HG03159 (cell line): ENCODE measurements at regions not wholly inside any gene's neighbourhood (a gene's known extent, or its start where the extent isn't known, plus 50 kb on each side); places are given as distances from the start of the nearest gene placed in this dataset.

Source experiments
- ATAC-seq: cut with Tn5 transposase; IDR thresholded peaks from one replicate; pipeline ENCODE4 v1.9.1; 2021; ENCODE audit warnings: mild to moderate bottlenecking, moderate library complexity; ENCODE audit not compliant: unreplicated experiment

DNA sequence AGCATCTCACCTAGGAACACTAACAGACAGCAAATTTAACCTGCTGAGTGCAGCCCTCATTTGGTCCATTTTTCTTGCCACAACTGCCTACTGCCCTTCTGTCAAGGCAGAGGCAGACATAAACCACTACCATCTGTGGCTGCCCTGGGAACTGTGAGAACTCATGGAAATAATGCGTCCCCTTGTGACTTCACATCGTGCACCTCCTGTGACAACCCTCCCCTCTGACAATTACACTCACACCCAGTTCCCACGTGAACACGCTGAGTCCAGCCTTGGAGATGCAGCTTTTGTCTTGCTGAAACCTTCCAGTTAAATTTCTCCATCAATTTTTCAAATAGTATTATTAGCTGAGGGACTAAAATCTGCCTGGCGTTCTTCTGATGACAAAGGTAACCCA, 193.1 kb upstream of the KLF14 start:
- no peak for ATAC-seq

DNA sequence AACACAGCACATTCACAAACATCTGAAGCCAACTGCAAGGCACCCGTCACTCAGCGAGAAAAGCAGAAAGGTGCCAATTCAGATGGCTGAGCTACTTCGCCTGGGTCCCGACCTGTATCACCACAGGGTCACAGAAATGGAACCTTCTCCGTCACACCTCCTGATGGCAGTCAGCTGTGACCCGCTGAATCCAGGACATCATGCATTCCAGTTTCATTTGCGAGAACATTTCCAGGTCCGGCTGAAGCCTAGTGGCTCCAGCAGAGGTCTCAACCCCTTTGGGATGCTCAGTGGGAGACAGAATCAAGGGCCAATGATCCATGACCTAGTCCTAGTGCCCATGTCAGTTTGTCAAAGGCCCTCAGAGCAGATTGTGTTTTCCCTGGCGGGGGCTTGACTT, 193.6 kb upstream of the KLF14 start:
- ATAC-seq: no peak

DNA sequence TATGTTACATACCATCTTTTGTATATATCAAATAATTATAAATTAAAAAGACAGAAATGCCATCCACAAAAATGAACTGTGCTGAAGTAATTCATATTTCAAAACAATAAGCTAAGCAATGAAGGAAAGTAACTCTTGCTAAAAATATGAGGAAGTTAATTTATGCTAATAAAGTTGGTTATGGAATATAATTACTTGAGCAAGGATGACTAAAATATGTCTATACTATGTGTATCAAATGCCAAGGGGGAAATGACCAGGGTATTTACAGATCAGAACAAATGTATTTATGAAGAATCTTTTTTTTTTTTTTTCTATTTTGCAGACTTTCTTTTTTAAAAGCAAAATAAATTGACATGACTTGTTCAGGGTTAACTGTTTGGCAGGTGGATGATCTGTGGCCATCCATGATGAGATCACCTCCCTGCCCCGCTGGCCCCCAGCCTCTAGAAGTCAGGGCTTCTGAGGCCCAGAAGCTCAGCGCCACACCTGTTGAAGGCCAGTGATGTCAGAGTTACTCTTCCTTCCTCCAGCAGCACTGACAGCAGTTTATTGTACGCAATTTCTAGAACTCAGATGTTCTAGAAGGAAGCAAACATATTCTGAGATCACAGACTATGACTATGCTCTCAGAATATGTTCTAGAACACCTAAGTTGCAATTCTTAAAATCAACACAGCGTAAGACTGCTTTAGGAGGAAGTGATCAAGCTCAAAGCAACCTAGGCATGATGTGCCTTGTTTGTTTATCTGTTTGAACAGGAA, 196.1 kb upstream of the KLF14 start:
- ATAC-seq: no peak

DNA sequence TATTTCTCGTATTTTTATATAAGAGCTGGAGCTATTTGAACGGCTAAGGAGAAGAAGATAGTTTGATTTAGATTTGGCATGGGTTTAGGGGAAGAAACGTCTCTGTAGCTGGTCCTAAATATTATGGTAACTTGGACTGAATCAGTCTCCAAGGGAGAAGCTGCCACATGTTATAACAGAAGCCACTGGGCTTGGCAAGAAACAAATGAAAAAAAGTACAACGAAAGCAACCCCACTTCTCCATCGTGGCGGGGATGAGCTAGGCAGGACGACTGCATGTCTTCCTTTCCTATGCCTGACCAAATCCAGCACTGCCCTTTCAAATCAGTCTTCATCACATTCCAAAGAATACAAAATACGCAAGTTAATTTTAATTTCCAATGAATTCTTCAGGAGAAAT, 196.7 kb upstream of the KLF14 start:
- no peak for ATAC-seq

DNA sequence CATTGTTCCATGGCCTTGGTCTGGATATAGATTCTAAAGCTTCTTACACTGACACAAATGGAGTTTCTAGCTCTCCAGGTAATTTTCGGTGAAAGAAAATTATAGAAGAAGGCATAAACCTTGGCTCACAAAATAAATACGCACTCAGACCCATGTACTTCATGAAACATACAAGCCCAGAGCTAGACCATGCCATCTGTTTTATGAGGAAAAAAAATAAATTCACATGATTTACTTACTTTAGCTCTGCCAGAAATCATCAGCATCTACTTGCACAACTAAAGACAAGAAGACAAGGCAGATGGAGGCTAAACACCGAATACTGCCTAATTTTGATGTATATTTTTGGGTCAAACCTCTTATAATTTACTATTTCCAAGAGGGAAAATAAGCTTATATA, 197.4 kb upstream of the KLF14 start:
- ATAC-seq: no peak

DNA sequence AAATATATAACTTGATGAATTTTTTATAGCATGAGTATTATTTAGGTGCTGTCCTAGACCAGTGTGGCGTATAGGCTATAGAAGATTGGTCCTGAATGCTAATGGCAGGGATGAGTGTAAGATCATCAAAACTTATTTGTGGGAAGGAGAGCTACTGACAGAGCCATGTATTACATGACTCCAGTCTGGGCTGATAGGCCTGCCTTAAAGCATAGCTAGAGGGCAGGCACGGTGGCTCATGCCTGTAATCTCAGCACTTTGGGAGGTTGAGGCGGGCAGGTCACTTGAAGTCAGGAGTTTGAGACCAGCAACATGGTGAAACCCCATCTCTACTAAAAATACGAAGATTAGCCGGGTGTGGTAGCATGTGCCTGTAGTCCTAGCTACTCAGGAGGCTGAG, 198.1 kb upstream of the KLF14 start:
- ATAC-seq: no peak

DNA sequence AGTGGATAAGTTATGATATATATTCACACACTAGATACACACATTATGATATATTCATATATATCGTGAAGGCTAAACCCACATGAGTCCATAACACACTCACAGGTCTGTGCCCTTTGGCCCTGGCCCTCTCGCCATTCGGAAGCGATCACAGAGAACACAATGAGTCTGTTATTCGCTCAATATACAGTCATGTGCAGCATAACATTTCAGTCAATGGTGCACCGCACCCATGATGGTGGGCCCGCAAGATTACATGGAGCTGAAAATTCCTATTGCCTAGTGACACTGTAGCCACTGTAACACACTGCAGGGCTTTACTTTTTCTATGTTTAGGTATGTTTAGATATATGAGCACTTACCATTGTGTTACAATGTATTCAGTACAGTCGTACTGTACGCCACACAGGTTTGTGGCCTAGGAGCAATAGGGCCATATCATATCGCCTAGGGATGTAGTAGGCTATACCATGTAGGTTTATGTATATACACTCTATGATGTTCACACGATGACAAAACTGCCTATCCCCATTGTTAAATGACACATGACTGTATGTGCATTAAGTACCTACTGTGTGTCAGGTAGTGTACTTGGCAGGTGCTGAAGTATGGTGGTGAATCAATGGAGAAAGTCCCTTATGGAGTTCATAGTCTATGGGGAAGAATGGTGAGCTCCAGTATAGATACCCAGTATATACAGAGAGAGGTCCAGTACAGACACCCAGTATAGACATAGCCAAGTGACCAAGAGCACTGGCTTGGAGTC, 198.8 kb upstream of the KLF14 start:
- ATAC-seq: no peak

DNA sequence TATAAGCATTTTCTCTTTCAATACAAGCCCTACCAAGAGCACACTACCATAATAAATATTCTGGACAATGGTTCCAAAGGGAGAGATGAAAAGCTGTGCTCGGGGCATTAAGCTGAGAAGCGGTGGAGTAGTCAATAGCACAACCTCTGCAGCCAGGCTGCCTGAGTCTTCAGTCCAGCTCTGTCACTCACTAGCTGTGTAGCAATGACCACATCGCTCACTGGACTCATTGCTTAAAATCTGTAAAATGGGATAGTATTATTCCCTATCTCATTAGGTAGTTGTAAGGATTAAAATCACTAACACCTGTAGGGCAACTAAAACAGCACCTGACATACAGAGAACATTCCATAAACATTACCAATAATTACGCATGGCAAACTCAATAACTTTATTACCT, 199.9 kb upstream of the KLF14 start:
- ATAC-seq: no peak

DNA sequence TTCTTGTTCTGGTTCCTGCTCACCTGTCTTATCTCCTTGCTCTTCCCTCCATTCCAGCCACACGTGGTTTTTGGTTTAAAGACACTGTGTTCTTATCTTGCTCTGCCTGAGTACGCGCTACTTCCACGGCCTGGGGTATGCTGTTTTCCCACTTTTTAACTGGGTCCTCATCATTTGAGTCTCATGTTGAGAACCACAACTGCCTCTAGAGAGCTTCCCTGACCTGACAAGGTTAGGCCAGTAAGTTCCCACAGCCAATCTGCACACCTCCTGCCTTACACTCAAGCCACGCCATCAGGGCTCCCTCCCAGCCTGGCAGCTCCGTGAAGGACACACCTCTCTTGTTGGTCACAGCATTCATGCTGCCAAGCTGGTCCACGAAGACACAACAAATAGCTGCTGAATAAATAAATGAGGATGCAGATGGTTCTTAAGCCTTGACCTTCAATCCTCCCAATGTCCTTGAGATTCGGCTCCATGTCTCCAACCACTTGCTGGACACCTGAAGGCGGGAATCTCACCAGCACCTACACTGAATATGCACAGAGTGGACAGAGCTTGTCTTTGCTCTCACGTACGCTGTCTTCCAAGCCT, 201.7 kb upstream of the KLF14 start:
- no peak for ATAC-seq

DNA sequence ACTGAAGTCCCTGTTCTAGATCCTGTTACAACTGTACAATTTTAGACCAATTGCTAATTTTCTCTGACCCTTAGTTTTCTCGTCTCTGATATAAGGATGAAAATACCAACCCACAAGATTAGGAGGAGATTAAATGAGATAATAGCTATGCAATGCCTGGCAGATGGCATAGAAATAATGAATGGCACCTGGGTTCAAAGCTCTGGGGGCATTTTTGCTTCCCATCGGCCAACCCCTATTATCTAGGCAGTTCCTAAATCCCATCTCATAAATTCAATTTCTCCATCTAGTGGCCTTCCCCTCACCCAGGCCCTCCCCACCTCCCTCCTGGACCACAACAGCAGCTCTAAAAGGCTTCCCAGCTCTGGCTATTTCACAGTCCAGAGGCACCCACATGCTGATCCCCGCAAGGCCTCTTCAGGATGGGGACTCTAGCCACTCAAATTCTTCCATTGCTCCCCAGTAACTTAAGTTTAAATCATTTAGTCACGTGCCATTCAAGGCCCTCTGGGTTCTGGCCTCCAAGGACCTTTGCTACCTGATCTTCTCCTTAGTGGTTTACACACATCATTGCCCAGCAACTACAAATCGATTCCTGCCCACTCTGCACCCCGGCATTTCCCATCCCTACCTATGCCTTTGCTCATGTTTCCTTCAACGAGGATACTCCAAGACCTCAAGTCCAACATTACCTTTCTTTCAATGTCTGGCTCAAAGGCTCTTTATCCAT, 202.4 kb upstream of the KLF14 start:
- ATAC-seq: no peak

DNA sequence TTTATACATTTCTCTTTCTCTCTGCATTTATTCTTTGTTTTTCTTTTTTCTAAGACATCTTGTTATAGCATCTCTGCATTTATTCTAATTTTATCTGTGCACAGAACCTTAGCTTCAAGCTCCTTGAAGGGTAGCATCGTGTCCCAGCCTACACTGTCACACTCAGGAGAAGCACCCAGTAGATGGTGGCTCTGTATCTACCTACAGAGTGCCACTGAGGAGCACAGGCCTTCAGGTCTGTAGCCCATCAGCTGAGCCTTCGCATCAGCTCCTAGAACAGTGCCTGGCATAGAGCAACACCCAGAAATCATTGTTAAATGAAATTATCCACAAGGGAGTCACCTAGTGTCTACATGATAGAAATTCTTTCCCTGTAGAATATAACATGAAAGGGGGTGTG, 203.0 kb upstream of the KLF14 start:
- ATAC-seq: no peak

DNA sequence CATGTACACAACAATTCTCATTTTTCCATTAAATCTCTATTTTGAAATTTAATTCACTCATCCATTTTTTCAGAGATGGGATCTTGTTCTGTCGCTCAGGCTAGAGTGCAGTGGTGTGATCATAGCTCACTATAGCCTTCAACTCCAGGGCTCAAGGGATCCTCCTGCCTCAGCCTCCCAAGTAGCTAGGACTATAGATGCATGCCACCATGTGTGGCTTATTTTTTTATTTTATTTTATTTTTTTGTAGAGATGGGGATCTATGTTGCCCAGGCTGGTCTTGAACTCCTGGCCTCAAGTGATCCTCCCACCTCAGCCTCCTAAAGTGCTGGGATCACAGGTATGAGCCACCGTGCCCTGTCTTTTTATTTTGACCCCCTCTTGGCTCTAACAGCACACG, 203.8 kb upstream of the KLF14 start:
- ATAC-seq: no peak

DNA sequence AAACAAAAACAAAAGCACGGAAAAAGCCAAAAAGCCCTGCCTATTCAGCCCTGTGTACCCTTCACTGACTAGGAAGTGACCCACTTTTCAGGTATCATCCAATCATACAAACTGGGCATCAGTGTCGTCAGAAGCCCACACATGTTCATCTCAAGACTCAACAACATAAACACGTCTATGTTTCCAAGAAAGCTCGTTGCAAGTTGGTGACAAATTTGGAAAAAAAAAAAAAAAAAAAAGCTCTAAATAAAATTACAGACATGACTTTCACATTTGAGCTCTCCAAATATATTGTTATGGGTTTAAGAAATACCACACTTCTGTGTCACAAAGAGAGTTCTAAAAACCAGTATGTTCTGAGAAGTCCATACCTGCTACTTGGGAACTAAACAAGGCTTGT, 204.7 kb upstream of the KLF14 start:
- no peak for ATAC-seq

DNA sequence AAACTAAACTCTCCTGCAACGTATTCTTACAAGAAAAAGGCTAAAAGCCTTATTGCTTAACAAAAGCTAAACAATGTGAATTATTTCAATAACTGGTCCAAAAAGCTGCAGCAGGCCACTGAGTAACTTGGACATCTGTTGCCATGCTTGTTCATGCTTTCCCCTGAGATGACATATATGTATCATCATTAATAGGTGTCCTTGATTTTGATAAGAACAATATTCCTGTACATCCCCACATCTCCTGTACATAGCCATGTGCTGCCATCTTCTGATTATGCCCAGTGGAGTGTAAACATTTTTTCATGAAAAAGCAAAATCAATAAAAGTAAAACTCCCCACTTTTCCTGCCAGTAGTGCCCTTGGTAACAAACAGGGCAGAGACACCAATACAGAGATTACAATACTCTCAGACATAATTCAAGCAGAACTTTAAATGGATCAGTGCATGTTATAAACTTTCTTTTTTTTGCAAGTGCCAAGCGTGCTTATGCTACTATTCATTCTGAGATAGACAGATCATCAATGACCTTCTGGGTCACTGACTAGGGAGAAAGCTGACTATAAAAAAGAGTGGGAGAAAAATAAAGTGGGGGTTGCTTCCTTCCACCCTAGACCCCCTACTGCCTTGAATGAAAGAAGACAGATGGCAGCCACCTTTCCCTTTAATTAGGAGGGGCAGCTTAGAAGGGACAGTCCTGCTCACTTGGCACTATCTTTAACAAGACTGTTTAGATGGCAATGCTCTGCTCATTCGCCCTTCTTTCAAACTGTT, 205.5 kb upstream of the KLF14 start:
- no peak for ATAC-seq

DNA sequence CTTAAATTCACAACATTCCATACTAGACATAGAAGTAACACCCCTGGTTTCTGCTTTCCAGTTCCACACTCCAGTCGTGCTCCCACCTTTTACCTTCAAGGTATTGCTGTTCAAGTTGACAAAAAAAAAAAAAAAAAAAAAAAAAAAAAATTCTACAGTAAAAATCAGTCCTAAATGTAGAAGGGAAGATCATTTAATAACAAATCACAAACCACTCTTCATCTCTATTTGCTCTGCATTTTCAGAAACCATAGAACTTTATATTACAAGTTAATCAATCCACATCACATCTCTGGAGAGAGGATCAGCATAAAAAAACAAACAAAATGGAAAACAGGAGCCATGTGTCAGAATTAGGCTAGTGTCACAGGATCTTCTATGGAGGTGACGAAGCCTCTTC, 206.3 kb upstream of the KLF14 start:
- ATAC-seq: no peak

DNA sequence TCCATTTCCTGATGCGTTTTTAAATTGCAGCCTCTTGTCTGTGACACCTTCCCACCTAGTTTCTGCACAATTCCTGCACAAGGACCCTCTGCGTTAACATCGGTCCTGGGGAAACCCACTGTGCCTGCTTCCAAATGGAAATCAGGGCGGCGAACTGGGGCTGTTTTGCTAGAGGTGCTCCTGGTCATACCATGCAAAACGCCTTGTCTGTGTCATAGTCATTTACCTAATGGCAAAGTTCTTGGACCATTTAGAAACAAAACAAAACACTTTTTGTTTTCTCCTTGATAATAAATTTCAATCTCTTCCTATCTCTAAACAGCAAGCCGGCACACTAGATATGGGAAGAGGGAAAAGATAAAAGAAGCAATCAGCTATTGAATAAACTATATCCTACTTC, 206.9 kb upstream of the KLF14 start:
- ATAC-seq: no peak

DNA sequence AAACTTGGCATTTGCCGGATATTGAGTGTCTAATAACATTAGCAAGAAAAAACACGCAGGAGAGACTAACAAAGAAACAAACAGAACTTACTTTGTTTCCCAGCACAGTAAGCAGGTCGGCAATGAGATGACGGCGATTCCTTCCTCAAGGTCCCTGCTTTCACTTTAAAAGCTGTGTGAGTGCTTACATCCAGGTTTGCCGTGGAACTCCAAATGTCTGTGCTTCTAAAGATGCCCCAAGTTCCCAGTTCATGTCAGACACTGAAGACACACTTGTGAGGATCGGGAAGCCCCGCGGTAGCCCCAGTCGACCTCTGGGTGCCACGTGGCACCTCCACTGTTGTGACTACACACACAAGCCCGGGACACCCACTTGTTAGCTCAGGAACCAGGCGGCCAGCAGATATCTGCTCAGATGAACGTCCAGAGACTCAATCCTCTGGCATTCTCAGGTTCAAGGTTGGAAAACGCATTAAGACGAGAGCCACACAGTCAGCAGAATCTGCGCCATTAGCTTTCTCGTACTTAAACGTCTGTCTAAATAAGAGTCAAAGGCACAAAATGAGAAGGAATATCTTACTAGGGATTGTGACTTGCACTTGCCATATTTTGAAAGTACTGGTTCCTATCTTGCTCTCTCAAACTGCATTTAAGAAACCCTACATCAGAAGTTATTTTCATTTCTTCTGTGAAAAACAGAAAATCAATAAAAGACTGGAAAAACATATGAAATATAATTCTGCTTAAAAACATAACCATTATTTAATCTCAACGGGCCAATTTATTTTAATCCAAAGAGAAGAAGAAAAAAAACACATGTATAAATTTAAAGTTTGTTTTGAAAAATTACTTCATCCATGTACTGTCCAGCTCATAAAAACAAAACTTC, 207.6 kb upstream of the KLF14 start:
- no peak for ATAC-seq

DNA sequence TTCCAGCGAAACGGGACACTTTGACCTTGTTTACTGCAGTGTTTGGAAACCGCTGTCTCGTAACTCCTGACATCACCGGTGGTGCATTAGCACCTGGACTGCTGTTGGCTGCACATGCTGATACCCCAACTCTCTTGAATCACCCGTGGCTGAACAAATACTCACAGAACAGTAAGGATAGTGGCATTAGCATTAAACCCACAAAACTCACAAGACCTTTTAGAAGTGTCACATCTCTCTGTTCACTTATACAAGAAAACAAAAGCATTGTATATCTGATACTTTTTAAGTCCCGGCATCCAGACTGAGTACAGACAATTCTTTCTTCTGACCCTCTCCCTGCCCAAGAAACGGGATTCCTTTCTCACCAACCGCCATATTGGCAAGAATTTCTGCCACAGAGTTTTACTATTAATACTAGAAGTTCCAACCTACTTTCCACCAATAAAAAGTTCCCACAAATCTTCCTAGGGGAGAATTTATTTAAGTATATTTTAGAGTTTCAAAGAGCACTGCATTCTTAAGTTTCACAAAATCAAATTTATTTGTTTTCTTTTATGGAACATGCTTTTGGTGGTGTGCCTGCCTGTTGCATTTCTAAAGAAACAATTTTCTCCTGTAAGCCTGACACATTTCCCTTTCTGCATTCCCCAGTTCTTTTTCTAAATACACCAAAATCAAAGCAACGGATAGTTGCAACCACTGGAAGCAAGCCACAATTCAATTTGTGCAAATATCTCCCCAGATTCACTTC, 208.4 kb upstream of the KLF14 start:
- ATAC-seq: no peak

DNA sequence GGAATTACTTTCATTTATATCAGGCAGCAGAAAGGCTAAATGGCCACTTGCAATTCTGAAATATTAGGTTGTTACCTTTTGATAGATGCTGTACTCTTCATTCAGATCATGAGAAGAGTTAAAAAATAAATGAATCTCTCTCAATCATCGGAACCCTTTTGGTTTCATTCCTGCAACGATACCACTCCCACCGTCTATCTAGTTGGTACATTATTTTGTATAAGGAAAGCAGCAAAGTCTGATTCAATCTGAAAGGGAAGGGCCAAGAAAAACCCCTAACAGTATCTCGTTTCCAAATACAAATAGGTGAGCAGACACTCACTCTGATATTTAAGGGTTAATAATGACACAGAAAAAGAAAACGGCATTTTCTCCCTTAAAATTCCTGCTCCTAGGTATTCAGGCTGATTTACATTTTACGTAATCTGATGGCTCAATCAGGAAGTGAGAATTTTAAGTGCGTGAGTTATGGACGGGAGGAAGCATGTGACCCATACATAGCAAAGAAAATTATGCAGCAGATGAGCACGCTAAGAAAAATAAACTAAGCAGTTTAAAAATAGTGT, 209.4 kb upstream of the KLF14 start:
- no peak for ATAC-seq
